GM21825 (cell line): ENCODE measurements at regions not wholly inside any gene's neighbourhood (a gene's known extent, or its start where the extent isn't known, plus 50 kb on each side); places are given as distances from the start of the nearest gene placed in this dataset.
"Not testable (repeated sequence)": the region's sequence is repeated elsewhere in the genome, so short reads cannot be mapped to it uniquely, and the experiment has no call there.

Source experiments
- ATAC-seq: cut with Tn5 transposase; IDR thresholded peaks from one replicate; pipeline ENCODE4 v1.9.1; 2021; ENCODE audit warnings: mild to moderate bottlenecking, moderate library complexity; ENCODE audit not compliant: unreplicated experiment

- no peak for ATAC-seq
Observed at GRCh38 chr4:38330321-38330720, 333.7 kb upstream of the KLF3 start.

- ATAC-seq: no peak
Observed at GRCh38 chr4:38330936-38331335, 333.1 kb upstream of the KLF3 start.

- ATAC-seq: no peak
Observed at GRCh38 chr4:38332699-38333098, 331.3 kb upstream of the KLF3 start.

GRCh38 chr4:38333219-38333618 is 330.8 kb upstream of the KLF3 start:
- ATAC-seq: no peak

- ATAC-seq: no peak
Observed at GRCh38 chr4:38334791-38335190, 329.2 kb upstream of the KLF3 start.

GRCh38 chr4:38338939-38339338 is 325.1 kb upstream of the KLF3 start:
- ATAC-seq: not testable (repeated sequence)

- ATAC-seq: no peak
Observed at GRCh38 chr4:38343608-38344007, 320.4 kb upstream of the KLF3 start.

- ATAC-seq: no peak
Observed at GRCh38 chr4:38344929-38345328, 319.1 kb upstream of the KLF3 start.

GRCh38 chr4:38347251-38347650 is 316.7 kb upstream of the KLF3 start:
- ATAC-seq: no peak

- no peak for ATAC-seq
Observed at GRCh38 chr4:38354421-38354820, 309.6 kb upstream of the KLF3 start.

GRCh38 chr4:38354872-38355271 is 309.1 kb upstream of the KLF3 start:
- ATAC-seq: no peak

- no peak for ATAC-seq
Observed at GRCh38 chr4:38356686-38357085, 307.3 kb upstream of the KLF3 start.

GRCh38 chr4:38357546-38357945 is 306.5 kb upstream of the KLF3 start:
- ATAC-seq: no peak

GRCh38 chr4:38359113-38359512 is 304.9 kb upstream of the KLF3 start:
- no peak for ATAC-seq

GRCh38 chr4:38360201-38360600 is 303.8 kb upstream of the KLF3 start:
- ATAC-seq: no peak

GRCh38 chr4:38364383-38364963 is 299.5 kb upstream of the KLF3 start:
- ATAC-seq: no peak

GRCh38 chr4:38365261-38365660 is 298.7 kb upstream of the KLF3 start:
- ATAC-seq: no peak

- no peak for ATAC-seq
Observed at GRCh38 chr4:38365748-38366310, 298.2 kb upstream of the KLF3 start.

- ATAC-seq: no peak
Observed at GRCh38 chr4:38366456-38366855, 297.5 kb upstream of the KLF3 start.

GRCh38 chr4:38366997-38367396 is 297.0 kb upstream of the KLF3 start:
- no peak for ATAC-seq

GRCh38 chr4:38367642-38368174 is 296.3 kb upstream of the KLF3 start:
- no peak for ATAC-seq

- no peak for ATAC-seq
Observed at GRCh38 chr4:38368613-38369012, 295.4 kb upstream of the KLF3 start.

GRCh38 chr4:38371391-38371851 is 292.6 kb upstream of the KLF3 start:
- no peak for ATAC-seq
